ENCODE measurements at regions not wholly inside any gene's neighbourhood (a gene's known extent, or its start where the extent isn't known, plus 50 kb on each side); places are given as distances from the start of the nearest gene placed in this dataset.

DNA sequence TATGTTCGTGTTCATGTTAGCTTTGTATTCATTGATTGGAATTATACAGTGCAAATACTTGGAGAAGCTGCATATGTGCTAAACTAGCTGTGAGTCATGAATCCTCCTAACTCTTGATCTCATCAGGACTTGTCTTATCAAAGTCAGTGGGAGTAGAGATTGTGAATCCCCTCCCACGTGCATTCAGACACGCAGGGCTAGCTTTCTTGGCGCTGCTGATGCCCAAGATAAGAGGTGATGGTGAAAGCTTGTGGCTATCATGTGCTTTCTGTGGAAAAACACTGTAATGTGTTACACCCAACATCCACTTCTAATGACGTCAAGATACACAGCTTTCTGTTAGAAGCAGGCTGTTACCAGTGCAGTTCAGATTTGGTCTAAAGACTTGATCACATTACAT, 348.7 kb upstream of the HAND2 start:
- TF ChIP-seq, protein P1, sequence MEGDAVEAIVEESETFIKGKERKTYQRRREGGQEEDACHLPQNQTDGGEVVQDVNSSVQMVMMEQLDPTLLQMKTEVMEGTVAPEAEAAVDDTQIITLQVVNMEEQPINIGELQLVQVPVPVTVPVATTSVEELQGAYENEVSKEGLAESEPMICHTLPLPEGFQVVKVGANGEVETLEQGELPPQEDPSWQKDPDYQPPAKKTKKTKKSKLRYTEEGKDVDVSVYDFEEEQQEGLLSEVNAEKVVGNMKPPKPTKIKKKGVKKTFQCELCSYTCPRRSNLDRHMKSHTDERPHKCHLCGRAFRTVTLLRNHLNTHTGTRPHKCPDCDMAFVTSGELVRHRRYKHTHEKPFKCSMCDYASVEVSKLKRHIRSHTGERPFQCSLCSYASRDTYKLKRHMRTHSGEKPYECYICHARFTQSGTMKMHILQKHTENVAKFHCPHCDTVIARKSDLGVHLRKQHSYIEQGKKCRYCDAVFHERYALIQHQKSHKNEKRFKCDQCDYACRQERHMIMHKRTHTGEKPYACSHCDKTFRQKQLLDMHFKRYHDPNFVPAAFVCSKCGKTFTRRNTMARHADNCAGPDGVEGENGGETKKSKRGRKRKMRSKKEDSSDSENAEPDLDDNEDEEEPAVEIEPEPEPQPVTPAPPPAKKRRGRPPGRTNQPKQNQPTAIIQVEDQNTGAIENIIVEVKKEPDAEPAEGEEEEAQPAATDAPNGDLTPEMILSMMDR (IDR thresholded peaks at IDR 0.05): no peak
- TF ChIP-seq POLR2A (IDR thresholded peaks at IDR 0.05): no peak

Measured in body of pancreas (tissue), 4 donors.